Hepatocyte (in vitro differentiated cells): ENCODE measurements at regions not wholly inside any gene's neighbourhood (a gene's known extent, or its start where the extent isn't known, plus 50 kb on each side); places are given as distances from the start of the nearest gene placed in this dataset.

Experiments
- DNase-seq: peaks from one replicate; pipeline ENCODE4 v3.0.0-alpha.2; 2016; ENCODE audit warnings: low spot score
- H2AFZ ChIP-seq: fragments of 200-600 bp; sonication (generic); 2 replicates; pipeline ENCODE4 v1.6.0; 2016; ENCODE audit warnings: antibody characterized with exemption, mild to moderate bottlenecking
- H3K27ac ChIP-seq: fragments of 200-600 bp; sonication (generic); 2 replicates; pipeline ENCODE4 v1.5.1; 2016; ENCODE audit warnings: mild to moderate bottlenecking
- H3K27me3 ChIP-seq: fragments of 200-600 bp; sonication (generic); 2 replicates; pipeline ENCODE4 v1.6.1; 2016
- H3K36me3 ChIP-seq: fragments of 200-600 bp; sonication (generic); replicated peaks from 2 replicates; pipeline ENCODE4 v1.5.1; 2016; ENCODE audit warnings: low read depth; ENCODE audit not compliant: insufficient read depth
- H3K4me1 ChIP-seq: fragments of 200-600 bp; sonication (generic); 2 replicates; pipeline ENCODE4 v1.5.1; 2016; ENCODE audit warnings: mild to moderate bottlenecking, moderate library complexity; ENCODE audit not compliant: insufficient read depth
- H3K4me2 ChIP-seq: fragments of 200-600 bp; sonication (generic); 2 replicates; pipeline ENCODE4 v1.6.0; 2016
- H3K4me3 ChIP-seq: fragments of 200-600 bp; sonication (generic); 2 replicates; pipeline ENCODE4 v1.5.1; 2016; ENCODE audit warnings: mild to moderate bottlenecking
- H3K79me2 ChIP-seq: fragments of 200-600 bp; sonication (generic); 2 replicates; pipeline ENCODE4 v1.6.0; 2017; ENCODE audit warnings: mild to moderate bottlenecking
- H3K9me2 ChIP-seq: fragments of 200-600 bp; sonication (generic); replicated peaks from 2 replicates; pipeline ENCODE4 v1.6.0; 2017; ENCODE audit warnings: mild to moderate bottlenecking; ENCODE audit not compliant: insufficient read depth
- H3K9me3 ChIP-seq: fragments of 200-600 bp; sonication (generic); 2 replicates; pipeline ENCODE4 v1.5.1; 2016; ENCODE audit warnings: low read depth, mild to moderate bottlenecking
- H4K20me1 ChIP-seq: fragments of 200-600 bp; sonication (generic); 2 replicates; pipeline ENCODE4 v1.6.0; 2016; ENCODE audit warnings: mild to moderate bottlenecking; ENCODE audit not compliant: insufficient read depth, poor library complexity, severe bottlenecking
- CTCF ChIP-seq: fragments of 200-600 bp; sonication (generic); IDR thresholded peaks from 2 replicates; pipeline ENCODE4 v1.5.1; 2016; ENCODE audit warnings: antibody characterized with exemption, mild to moderate bottlenecking; ENCODE audit not compliant: poor library complexity
- EZH2 ChIP-seq: fragments of 200-600 bp; sonication (generic); IDR thresholded peaks from 2 replicates; pipeline ENCODE4 v1.6.1; 2016; ENCODE audit warnings: antibody characterized with exemption, mild to moderate bottlenecking, borderline replicate concordance
- EZH2phosphoT487 ChIP-seq: fragments of 200-600 bp; sonication (generic); IDR thresholded peaks from one replicate; pipeline ENCODE4 v1.6.1; 2018; ENCODE audit warnings: antibody characterized with exemption, mild to moderate bottlenecking, low read depth, moderate library complexity; ENCODE audit not compliant: unreplicated experiment, severe bottlenecking
- WGBS: methylation state at CpG from one replicate; pipeline ENCODE4 v1.1.6; 2016; ENCODE audit warnings: low lambda C conversion rate; ENCODE audit errors: missing lambda C conversion rate; 5-methylcytosine and 5-hydroxymethylcytosine counted together

GRCh38 chr6:169368200-169368599 lies 114.6 kb upstream of the THBS2 start:
- H3K79me2 ChIP-seq, result no peaks in the 10 kb centered on the region
- no peak for TF ChIP-seq EZH2phosphoT487
- TF ChIP-seq CTCF, result no peak
- TF ChIP-seq EZH2, result no peak
- no peak for DNase-seq
- 92% methylated on average over 11 of the region's 11 CpGs for WGBS
- no peak overlapping the region for H3K4me3 ChIP-seq
- no peaks in the 10 kb centered on the region for H4K20me1 ChIP-seq
- H3K27ac ChIP-seq, result no peak overlapping the region
- H3K4me2 ChIP-seq, result no peak overlapping the region
- no peaks in the 10 kb centered on the region for H3K27me3 ChIP-seq
- H2AFZ ChIP-seq, result no peak overlapping the region
- H3K36me3 ChIP-seq, result no peaks in the 10 kb centered on the region
- H3K4me1 ChIP-seq, result no peaks in the 10 kb centered on the region
- H3K9me2 ChIP-seq, result no peaks in the 10 kb centered on the region
- no peaks in the 10 kb centered on the region for H3K9me3 ChIP-seq

GRCh38 chr6:169367507-169367906 lies 113.9 kb upstream of the THBS2 start:
- WGBS, result 94% methylated on average over 7 of the region's 7 CpGs
- no peak overlapping the region for H3K4me2 ChIP-seq

GRCh38 chr6:169366258-169366901 lies 112.7 kb upstream of the THBS2 start:
- no peak for DNase-seq
- H3K27me3 ChIP-seq, result no peaks in the 10 kb centered on the region
- no peaks in the 10 kb centered on the region for H4K20me1 ChIP-seq
- 92% methylated on average over 13 of the region's 13 CpGs for WGBS
- H3K9me3 ChIP-seq, result no peaks in the 10 kb centered on the region
- H3K4me2 ChIP-seq, result no peak overlapping the region
- no peaks in the 10 kb centered on the region for H3K79me2 ChIP-seq
- H2AFZ ChIP-seq, result no peak overlapping the region
- H3K27ac ChIP-seq, result no peak overlapping the region
- H3K9me2 ChIP-seq, result no peaks in the 10 kb centered on the region
- TF ChIP-seq CTCF (no peak), EZH2phosphoT487 (no peak), EZH2 (no peak)
- H3K4me1 ChIP-seq, result no peaks in the 10 kb centered on the region
- no peak overlapping the region for H3K4me3 ChIP-seq
- H3K36me3 ChIP-seq, result no peaks in the 10 kb centered on the region

More at GRCh38 chr6:169367507-169367906, 113.9 kb upstream of the THBS2 start:
- Histone ChIP-seq H2AFZ (no peak overlapping the region), H3K4me1 (no peaks in the 10 kb centered on the region), H3K36me3 (no peaks in the 10 kb centered on the region), H4K20me1 (no peaks in the 10 kb centered on the region), H3K9me2 (no peaks in the 10 kb centered on the region), H3K27ac (no peak overlapping the region), H3K4me3 (no peak overlapping the region), H3K27me3 (no peaks in the 10 kb centered on the region), H3K79me2 (no peaks in the 10 kb centered on the region), H3K9me3 (no peaks in the 10 kb centered on the region)
- DNase-seq, result no peak
- no peak for TF ChIP-seq EZH2phosphoT487
- no peak for TF ChIP-seq EZH2
- no peak for TF ChIP-seq CTCF
